ENCODE measurements at regions not wholly inside any gene's neighbourhood (a gene's known extent, or its start where the extent isn't known, plus 50 kb on each side); places are given as distances from the start of the nearest gene placed in this dataset.

- Histone ChIP-seq H3K4me3 (no peak overlapping the region), H3K27ac (no peak overlapping the region)
Observed at GRCh38 chr2:40559175-40559574, 107.3 kb upstream of the SLC8A1 start.

GRCh38 chr2:40564184-40564583 is 112.3 kb upstream of the SLC8A1 start:
- H3K27ac ChIP-seq: no peak overlapping the region
- no peak overlapping the region for H3K4me3 ChIP-seq

GRCh38 chr2:40579247-40579646 is 127.4 kb upstream of the SLC8A1 start:
- H3K27ac ChIP-seq: no peak overlapping the region
- no peak overlapping the region for H3K4me3 ChIP-seq

- no peak overlapping the region for H3K27ac ChIP-seq
- H3K4me3 ChIP-seq: no peak overlapping the region
Observed at GRCh38 chr2:40584432-40584831, 132.5 kb upstream of the SLC8A1 start.

GRCh38 chr2:40591774-40592173 is 139.9 kb upstream of the SLC8A1 start:
- H3K4me3 ChIP-seq: no peak overlapping the region
- no peak overlapping the region for H3K27ac ChIP-seq

- H3K4me3 ChIP-seq: no peak overlapping the region
- H3K27ac ChIP-seq: no peak overlapping the region
Observed at GRCh38 chr2:40592218-40592617, 140.3 kb upstream of the SLC8A1 start.

GRCh38 chr2:40606862-40607261 is 155.0 kb upstream of the SLC8A1 start:
- H3K4me3 ChIP-seq: no peak overlapping the region
- no peak overlapping the region for H3K27ac ChIP-seq

GRCh38 chr2:40611196-40611595 is 159.3 kb upstream of the SLC8A1 start:
- Histone ChIP-seq H3K4me3 (no peak overlapping the region), H3K27ac (no peak overlapping the region)

GRCh38 chr2:40625849-40626248 is 174.0 kb upstream of the SLC8A1 start:
- Histone ChIP-seq H3K27ac (no peak overlapping the region), H3K4me3 (no peak overlapping the region)

- no peak overlapping the region for H3K27ac ChIP-seq
- H3K4me3 ChIP-seq: no peak overlapping the region
Observed at GRCh38 chr2:40628556-40628955, 176.7 kb upstream of the SLC8A1 start.

GRCh38 chr2:40629768-40630434 is 178.0 kb upstream of the SLC8A1 start:
- no peak overlapping the region for H3K27ac ChIP-seq
- H3K4me3 ChIP-seq: no peak overlapping the region

GRCh38 chr2:40639320-40639719 is 187.4 kb upstream of the SLC8A1 start:
- Histone ChIP-seq H3K27ac (no peak overlapping the region), H3K4me3 (no peak overlapping the region)

- no peak overlapping the region for H3K27ac ChIP-seq
- no peak overlapping the region for H3K4me3 ChIP-seq
Observed at GRCh38 chr2:40642237-40642636, 190.3 kb upstream of the SLC8A1 start.

GRCh38 chr2:40642726-40643125 is 190.8 kb upstream of the SLC8A1 start:
- Histone ChIP-seq H3K4me3 (no peak overlapping the region), H3K27ac (no peak overlapping the region)

GRCh38 chr2:40646642-40647041 is 194.8 kb upstream of the SLC8A1 start:
- no peak overlapping the region for H3K4me3 ChIP-seq
- no peak overlapping the region for H3K27ac ChIP-seq

GRCh38 chr2:40652155-40652554 is 200.3 kb upstream of the SLC8A1 start:
- Histone ChIP-seq H3K27ac (no peak overlapping the region), H3K4me3 (no peak overlapping the region)

- Histone ChIP-seq H3K27ac (no peak overlapping the region), H3K4me3 (no peak overlapping the region)
Observed at GRCh38 chr2:40653829-40654228, 201.9 kb upstream of the SLC8A1 start.

- Histone ChIP-seq H3K27ac (no peak overlapping the region), H3K4me3 (no peak overlapping the region)
Observed at GRCh38 chr2:40654346-40654745, 202.5 kb upstream of the SLC8A1 start.

GRCh38 chr2:40658941-40659340 is 207.1 kb upstream of the SLC8A1 start:
- H3K27ac ChIP-seq: no peak overlapping the region

GRCh38 chr2:40665493-40666232 is 213.8 kb upstream of the SLC8A1 start:
- Histone ChIP-seq H3K4me3 (no peak overlapping the region), H3K27ac (no peak overlapping the region)

More at GRCh38 chr2:40658941-40659340, 207.1 kb upstream of the SLC8A1 start:
- no peak overlapping the region for H3K4me3 ChIP-seq

GRCh38 chr2:40666398-40666797 is 214.5 kb upstream of the SLC8A1 start:
- Histone ChIP-seq H3K4me3 (no peak overlapping the region), H3K27ac (no peak overlapping the region)

GRCh38 chr2:40668425-40668824 is 216.5 kb upstream of the SLC8A1 start:
- Histone ChIP-seq H3K4me3 (no peak overlapping the region), H3K27ac (no peak overlapping the region)

Data from skin epidermis (tissue), 12 donors.